GM18507 (cell line): ENCODE measurements at regions not wholly inside any gene's neighbourhood (a gene's known extent, or its start where the extent isn't known, plus 50 kb on each side); places are given as distances from the start of the nearest gene placed in this dataset.
"Not testable (repeated sequence)": the region's sequence is repeated elsewhere in the genome, so short reads cannot be mapped to it uniquely, and the experiment has no call there.

ENCODE experiments used
- DNase-seq: peaks from one replicate; pipeline ENCODE4 v3.0.0; 2011; ENCODE audit warnings: low read depth; ENCODE audit not compliant: insufficient read length; ENCODE audit errors: extremely low spot score
- FAIRE-seq: peaks from 2 replicates; lab custom pipeline; 2011; peaks lifted over from hg19 to GRCh38; lab: Jason Lieb, UNC

DNA sequence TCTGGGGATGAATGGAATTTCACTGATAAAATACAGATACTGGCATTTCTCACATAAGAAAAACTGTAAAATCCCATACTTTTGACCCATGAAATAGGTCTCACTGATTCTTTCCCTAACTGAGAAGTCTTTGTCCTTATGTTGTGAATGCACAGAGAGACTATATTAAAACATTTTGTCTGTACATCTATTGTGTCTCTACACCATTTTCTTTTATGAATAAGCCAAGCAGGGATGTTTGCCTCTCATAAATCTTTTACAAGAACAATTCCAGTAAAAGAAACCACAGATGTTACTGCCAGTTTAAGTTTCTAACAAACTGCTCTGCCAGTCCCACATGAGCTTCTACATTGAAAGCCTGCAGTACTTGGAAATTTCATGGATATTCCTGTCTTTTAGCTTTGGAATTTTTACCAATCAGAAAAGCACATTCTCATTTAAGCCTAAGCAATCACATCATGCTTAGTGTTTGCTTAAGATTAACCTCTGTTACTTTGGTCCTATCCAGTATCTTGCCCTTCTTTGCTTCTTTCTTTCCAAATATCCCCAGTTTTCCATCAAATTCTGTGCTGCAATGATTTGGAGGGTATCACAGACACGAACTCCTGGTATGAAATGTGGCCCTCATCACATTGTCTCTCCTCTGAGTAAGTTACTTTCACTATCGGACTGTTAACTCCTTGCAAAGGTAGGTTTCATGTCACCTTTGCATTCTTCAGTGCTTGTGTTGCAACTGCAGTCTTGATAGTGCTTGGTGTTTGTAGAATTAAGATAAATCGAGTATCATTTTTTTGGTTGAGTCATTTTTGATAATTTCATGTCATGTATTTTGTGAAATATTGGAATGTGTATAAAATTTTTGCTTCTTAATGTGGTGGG is 415.1 kb upstream of the ADAMTSL1 start:
- DNase-seq, result no peak
- no peak for FAIRE-seq

DNA sequence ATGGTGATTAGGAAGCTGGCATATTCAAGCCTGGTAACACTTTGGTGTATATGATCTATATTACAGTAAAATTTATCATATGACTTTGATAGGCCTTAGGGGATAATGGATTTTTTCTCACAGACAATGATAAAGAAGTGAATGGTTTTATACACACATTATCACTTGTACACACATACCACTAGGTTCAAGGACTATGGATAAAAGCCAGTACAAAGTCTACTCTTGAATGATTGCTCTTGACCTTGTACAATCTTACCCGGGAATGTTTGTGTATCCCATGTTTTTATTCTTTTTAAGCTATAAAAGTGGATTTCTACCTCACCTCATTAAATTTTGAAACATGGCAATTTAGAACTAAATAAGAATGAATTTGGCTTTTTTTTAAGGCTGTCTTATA is 414.5 kb upstream of the ADAMTSL1 start:
- DNase-seq (no peak), FAIRE-seq (no peak)

DNA sequence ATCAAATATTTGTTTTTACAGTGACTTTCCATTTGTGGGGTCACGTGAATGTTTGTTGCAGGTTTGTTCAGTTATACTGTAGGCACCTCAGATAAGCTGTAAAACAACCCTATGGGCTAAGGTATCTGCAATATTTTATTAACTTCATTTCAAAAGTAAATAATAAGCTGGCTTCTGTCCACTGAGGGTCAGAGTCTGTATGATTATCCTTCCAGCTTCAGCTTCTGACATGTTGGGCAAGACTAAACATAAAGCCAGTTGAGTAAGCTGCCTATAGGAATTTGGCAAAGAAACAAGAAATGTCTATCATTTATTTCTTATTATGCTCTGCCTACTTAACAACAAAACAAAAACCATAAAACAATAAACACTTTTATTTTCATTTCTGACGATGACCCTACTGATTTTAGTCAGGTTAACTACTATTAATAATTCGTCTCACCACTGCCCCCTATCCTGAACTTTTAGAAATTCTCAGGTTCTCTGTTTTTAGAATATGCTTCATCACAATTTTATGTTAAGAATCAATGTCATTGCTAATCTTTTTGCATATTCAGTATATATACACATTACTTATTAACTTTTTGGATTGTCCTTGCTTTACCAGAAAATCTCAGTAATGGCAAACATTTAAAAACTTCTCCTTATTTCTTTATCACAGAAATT is 413.6 kb upstream of the ADAMTSL1 start:
- FAIRE-seq (no peak), DNase-seq (no peak)

DNA sequence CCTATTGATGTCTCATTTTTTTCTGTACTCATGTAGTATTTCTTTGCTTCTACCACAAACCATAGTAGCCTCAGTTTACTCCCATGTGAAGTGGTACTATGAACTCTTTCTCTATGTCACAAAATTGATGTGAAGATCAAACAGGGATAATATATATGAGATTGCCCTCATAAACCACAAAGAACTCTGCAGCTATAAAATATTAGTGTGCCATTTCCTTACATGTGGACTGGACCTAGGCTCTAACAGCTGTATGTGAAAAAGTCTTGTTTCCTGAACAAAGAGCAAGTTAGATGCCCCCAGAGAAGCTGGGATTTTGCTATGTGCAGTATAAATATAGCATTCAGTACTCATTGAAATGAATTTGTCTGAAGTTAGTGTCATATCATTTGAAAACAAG is 412.6 kb upstream of the ADAMTSL1 start:
- DNase-seq, result no peak
- no peak for FAIRE-seq

DNA sequence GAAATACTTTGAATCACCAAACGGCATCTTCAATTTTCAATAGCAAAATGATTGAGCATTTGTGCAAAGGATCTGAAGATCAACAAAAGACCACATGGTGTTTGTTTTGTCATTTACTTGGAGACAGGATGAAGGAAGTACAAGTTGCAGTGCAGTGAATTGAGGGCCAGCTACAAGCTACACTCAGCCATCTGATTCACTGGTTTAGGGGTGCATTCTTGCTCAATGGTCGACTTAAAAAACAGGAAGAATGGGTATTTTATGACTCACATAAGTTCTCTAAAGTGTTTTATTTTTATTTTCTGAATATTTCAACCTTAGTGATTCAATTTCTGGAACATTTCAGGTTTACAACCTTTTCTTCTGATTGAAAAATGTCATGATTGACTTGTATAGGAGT is 412.1 kb upstream of the ADAMTSL1 start:
- FAIRE-seq, result no peak
- DNase-seq, result no peak

DNA sequence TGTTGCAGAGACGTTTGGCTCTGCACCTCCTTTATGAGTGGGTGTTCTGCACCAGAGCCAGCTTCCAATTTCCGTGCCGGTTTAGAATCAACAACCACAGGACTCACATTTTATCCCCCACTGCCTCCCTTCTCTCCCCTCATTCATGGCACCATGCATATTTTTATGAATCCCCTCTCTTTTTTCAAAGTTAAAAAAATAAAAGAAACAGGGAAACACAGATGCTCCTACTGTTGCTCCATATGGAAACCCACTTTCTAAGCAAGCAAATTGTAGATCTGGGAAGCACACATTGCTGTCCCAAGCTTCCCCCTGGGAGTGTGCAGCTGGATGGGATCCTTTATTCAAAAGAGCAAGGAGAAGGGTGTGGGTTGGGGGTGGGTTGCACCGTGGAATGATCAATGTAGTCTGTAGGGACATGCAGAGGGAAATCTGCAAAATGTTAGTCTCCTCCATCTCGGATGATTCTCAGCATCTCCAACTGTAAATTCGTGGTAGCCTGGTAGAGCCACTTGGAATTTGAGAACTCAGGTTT is 410.0 kb upstream of the ADAMTSL1 start:
- no peak for FAIRE-seq
- DNase-seq, result no peak

DNA sequence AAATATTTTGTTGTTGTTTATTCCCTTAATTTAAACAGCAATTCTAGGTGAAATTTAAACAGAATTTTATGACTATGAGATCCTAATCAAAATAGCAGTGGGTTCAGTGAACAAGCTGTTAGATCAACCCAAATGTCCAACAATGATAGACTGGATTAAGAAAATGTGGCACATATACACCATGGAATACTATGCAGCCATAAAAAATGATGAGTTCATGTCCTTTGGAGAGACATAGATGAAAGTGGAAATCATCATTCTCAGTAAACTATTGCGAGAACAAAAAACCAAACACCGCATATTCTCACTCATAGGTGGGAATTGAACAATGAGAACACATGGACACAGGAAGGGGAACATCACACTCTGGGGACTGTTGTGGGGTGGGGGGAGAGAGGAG is 407.3 kb upstream of the ADAMTSL1 start:
- not testable (repeated sequence) for FAIRE-seq, DNase-seq

DNA sequence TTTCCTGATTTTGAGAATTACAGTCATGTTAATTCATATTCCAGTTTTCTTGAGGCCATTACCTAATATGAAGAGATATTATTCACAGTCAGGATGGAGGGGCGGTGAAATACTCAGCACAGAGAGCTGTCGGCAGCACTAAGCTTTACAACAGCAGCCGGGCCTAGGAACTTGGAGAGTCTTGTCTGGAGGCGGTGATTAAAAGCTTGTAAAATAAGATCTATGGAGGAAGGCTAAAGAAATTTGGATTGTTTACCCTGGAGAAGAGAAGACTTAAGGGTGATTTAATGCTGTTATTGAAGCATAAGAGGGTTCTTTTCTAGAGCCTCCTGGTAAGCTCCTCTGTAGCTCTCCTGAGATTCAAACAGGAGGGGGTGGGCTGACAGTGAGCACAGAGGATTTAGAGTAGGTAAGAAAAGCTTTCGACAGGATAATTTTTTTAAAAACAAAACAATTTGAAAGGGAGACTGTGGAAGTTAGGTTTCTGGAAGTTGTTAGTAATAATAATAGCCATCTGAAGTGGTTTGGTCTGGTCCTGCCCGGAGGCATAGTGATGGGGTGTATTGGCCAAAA is 406.3 kb upstream of the ADAMTSL1 start:
- FAIRE-seq, result no peak
- DNase-seq, result no peak

DNA sequence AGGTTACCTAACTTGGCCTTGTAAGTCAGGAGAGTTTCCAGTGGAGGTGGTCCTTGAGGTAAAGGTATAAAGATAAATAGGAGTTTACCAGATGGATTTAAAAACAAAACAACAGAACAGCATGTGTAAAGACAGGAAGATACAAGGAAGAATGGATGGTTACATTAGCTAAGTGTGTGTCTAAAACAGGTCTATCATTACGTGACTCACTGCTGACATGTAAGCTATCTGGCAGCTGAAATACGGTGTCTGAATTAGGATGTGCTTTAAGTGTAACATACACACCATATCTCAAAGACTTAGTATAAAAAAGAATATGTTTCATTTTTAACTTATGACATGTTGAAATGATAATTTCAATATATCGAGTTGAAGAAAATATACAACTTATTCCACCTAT is 405.1 kb upstream of the ADAMTSL1 start:
- DNase-seq (no peak), FAIRE-seq (no peak)

DNA sequence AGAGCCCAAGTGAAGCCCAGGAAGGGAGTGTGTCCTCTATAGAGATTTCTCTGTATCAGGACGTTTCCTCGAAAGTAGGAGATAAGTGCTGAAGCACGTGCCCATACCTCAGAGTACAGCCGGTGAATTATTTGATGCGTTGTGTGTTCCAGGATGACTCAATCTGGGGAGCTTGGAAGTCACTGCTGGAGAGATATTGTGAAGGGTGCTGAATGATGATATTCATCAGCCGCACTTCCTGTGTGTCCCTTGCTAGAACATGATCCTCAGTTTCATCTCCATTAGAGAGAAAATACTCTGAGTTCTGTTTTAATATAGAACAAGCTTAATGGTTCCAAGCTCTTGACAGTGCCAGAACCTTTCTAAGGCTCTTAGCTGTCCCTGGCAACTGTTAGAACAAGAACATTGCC is 402.3 kb upstream of the ADAMTSL1 start:
- no peak for DNase-seq
- FAIRE-seq, result no peak

DNA sequence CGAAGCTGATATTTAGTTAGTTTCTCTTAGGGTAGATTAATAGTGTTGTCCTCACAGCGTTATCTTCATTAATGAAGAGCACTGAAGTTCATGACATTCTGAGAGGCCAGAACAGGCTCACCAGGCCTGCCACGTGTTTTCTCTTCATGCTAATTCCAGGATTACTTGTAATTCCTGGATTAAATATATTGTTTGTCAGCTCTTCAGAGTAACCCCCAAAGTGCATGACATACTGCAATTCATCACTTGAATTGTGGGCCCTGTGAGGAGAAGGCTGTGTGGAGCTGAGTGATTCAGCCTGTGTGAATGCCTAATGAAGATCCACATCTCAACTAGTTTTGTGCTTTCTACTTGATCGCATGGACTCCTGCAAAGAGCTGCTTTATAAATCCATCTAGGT is 401.0 kb upstream of the ADAMTSL1 start:
- no peak for DNase-seq
- no peak for FAIRE-seq

DNA sequence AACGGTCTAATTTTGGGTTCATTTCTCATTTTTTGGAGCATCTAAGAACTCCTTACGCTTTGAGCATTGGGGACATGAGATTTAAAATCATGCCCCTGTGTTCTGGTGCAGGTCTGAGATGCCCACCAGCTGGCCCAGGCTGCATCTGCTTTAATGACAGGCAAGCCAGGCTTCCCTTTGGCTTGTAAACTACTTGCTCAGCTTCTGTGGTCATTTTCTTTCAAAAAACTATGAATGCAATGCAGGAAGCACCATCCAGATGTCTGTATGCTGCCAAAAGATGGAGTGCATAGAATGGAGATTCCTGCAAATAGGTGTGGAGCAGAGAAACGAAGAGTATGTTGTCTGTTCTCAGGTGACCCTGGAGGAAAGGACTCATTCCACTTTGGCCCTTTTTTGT is 399.9 kb upstream of the ADAMTSL1 start:
- no peak for DNase-seq
- FAIRE-seq, result no peak

DNA sequence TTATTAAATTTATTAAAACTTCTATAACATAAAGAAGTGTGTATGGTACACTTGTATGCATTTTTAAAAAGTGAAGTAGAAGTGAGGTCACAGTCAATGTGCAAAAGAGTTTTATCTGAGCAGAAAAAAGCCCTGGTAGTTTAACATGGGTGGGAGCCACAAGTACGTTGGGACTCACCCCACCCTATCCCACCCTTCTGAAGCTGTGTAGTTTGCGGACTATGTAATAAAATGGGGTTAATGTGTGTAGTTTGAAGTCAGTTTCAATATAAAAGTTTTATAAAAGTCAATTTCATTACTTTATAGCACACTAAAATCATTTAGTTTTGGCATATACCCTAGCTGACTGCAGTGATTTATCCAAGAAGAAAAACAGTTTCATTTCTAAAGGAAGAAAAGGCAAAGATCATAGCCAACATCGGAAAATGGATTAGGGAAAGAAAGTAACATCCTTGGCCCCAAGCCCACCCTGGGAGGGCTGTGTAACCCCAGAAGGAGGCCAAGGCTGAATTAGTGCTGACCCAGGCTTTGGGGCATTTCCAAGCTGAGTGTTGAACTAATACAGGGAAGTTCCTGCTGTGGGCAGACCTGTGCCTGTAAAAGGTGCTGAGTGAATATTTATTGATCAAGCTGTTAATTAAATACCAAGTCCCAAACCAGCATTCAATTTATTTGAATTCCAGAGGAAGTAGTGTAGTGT is 398.6 kb upstream of the ADAMTSL1 start:
- DNase-seq, result no peak
- no peak for FAIRE-seq

DNA sequence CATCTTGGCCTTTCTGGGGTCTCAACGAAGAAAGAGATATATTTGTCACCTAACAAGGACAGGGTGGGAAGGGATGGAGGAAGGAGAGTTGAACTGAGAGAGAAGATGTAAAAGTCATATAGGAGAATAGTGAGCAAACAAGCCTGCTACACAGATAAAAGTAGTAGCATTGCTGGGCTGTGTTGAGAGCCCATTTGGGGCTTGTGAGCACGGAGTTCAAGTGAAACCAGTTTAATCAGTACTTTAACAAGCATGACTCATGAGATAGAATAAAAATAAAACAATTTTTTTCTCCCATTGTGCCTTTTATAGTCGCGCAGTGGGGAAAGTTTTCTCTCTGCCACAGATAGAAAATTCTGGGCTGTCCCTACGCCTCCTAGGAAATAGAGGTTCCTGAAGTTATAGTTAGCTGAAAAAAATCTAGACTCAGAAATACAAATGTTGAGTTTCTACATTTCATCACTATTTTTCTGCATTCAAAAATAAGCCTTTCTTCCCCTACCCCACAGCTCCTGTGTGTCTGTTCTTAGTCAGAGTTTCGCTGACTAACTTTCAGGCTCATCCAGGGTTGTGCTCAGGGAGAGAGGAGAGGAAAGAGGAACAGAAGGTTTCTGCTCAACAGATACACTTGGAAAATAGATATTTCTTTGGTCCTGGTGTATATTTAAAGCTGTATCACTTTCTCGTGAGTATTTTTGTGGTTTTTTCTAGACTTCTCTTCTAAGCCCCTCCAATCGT is 395.8 kb upstream of the ADAMTSL1 start:
- no peak for FAIRE-seq
- no peak for DNase-seq

DNA sequence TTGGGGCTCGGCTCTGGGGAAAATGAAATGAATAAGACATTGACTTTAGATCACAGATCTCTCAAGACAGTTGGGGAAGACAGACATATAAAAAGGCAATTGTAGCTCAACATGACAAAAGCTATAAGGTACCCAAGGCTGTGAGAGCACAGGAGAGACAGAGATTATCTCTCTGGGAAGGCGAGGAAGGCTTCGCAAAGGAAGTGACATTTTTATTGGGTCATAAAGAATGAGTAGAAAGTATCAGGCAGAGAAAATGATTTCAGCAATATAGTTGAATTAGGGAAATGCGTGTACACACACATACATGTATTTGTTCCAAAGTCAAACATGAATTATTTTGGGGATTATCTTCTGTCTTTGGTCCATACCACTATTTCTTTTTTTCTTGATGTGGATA is 381.8 kb upstream of the ADAMTSL1 start:
- DNase-seq, result no peak

DNA sequence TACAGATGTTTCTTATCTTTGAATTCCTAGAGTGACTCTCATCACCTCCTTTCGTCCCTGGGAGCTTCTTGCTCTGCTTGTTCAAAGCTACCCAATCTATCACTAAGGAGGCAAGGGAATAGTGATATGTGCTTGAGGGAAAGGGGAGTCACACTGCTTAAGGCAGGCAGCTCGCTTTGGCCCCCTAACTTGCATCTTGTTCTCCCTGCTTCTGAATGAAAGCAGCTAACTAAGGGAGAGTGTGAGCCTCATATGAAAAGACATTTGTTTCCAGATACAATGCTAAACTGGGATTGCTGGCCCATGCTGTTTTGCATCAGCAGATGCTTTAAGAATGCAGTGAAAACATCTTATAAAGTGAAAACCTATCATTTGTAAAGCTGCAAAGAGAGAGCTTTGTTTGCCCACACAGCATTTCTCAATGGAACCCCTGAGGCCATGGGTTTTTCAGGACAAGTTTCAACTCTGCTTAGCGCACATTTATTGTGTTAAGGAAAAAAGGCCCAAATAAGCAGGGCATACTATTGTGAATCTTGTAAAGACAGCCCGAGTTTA is 367.9 kb upstream of the ADAMTSL1 start:
- DNase-seq, result no peak

More for the DNA sequence above, 381.8 kb upstream of the ADAMTSL1 start:
- FAIRE-seq, result no peak

DNA sequence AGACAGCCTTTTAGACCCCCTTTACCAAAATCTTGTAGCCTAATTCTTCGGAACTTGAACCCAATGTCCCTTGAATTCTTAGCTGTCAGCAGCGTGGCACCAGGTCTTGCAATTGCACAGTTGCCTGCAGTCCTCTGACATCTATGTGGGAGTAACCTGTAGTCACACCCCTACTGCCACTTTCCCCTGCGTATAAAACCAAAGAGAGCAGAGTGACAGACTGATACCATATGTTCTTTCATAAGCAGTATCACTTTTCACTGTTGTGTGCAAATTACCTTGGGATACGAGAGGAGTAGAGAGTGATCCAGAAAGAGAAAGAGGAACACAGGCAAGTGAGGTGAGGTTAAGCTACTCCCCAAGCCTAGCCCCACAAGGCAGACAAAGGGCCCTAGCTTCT is 364.3 kb upstream of the ADAMTSL1 start:
- DNase-seq (no peak), FAIRE-seq (no peak)

More for the DNA sequence above, 367.9 kb upstream of the ADAMTSL1 start:
- no peak for FAIRE-seq

DNA sequence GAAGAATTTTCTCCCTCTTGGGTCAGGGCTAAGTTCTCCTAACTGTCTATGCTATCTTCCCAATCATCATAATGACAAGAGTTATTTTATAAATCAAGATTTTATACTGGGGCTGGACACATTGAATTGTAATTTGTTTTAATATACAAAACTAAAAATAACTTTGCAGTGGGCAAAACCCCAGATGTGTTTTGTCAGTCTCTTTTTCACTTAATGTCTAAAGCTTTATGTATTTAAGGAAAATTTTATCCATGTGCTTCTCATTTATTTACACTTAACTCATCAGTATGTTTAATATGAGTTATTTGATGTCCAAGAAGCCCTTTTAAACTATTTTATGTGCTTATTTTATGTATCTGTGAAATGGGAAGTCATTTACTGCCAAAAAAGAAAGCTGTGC is 362.8 kb upstream of the ADAMTSL1 start:
- FAIRE-seq (no peak), DNase-seq (no peak)
